ENCODE measurements at regions not wholly inside any gene's neighbourhood (a gene's known extent, or its start where the extent isn't known, plus 50 kb on each side); places are given as distances from the start of the nearest gene placed in this dataset.

- Histone ChIP-seq H3K36me3 (no peaks in the 10 kb centered on the region), H3K27ac (no peak overlapping the region), H3K9me3 (peaks cover 0 to 8% (median 0%) of the 10 kb centered on the region in 3 donors), H3K4me3 (no peak overlapping the region), H3K4me1 (no peaks in the 10 kb centered on the region), H3K27me3 (no peaks in the 10 kb centered on the region)
- no peak for ATAC-seq
- no peak for TF ChIP-seq CTCF (IDR thresholded peaks at IDR 0.05)
- TF ChIP-seq POLR2A (IDR thresholded peaks at IDR 0.05): no peak
- no peak for TF ChIP-seq POLR2AphosphoS5 (IDR thresholded peaks at IDR 0.05)
- TF ChIP-seq EP300 (IDR thresholded peaks at IDR 0.05): no peak
- WGBS, 2 donors (ENCODE audit: low coverage in 1 of 2): 45 to 52% methylated on average over 3 of the region's 3 CpGs
Measured at GRCh38 chr3:31439890-31440750, 92.6 kb upstream of the STT3B start.

DNA sequence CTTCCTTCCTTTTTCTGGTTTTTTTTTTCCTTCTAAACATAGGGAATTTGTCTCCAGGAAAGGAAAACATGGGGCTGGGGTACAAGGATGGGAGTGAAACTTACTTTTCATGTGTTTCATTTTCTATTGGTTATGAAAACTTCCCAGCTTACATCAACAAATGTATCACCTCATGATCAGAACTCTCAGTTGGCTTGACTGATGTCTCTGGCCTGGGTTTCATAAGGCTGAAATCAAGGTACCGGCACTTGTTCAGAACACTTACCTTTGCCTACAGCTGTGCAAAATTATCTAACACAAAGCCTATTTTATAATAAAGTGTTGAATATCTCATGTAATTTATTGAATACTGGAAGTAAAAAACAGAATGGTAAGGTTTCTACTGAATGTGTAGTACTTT, 91.8 kb upstream of the STT3B start:
- Histone ChIP-seq H3K27me3 (no peaks in the 10 kb centered on the region), H3K27ac (no peak overlapping the region), H3K4me1 (no peaks in the 10 kb centered on the region), H3K9me3 (peaks cover 0 to 8% (median 0%) of the 10 kb centered on the region in 3 donors), H3K36me3 (no peaks in the 10 kb centered on the region), H3K4me3 (no peak overlapping the region)
- no peak for ATAC-seq
- no CpG with 5 or more reads among the region's 1 CpG for WGBS, 2 donors (ENCODE audit: low coverage in 1 of 2)
- no peak for TF ChIP-seq CTCF (IDR thresholded peaks at IDR 0.05)
- TF ChIP-seq POLR2A (IDR thresholded peaks at IDR 0.05): no peak
- TF ChIP-seq EP300 (IDR thresholded peaks at IDR 0.05): no peak
- TF ChIP-seq POLR2AphosphoS5 (IDR thresholded peaks at IDR 0.05): no peak

DNA sequence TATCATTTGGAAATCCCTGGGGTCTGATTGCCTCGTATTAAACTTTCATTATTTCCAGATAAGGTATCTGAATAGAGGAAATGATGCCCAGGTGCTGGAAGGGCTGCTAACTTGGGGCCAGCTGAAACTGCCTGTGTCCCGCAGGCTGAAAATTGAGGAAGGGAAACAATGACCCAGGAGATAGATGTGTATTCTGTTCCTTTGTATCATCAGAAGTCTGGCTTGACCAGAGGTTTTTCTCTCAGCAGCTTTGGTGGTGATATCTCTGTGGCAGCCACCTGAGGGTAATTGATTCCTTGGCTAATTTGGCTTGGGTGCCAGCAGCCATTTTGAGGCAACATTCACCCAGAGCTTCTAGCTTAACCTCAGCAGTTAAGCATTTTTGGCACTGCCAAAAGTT, 90.0 kb upstream of the STT3B start:
- H3K27ac ChIP-seq: no peak overlapping the region
- H3K27me3 ChIP-seq: no peaks in the 10 kb centered on the region
- 63 to 83% methylated on average over 2 of the region's 2 CpGs for WGBS, 2 donors (ENCODE audit: low coverage in 1 of 2)
- H3K4me3 ChIP-seq: no peak overlapping the region
- no peaks in the 10 kb centered on the region for H3K9me3 ChIP-seq
- ATAC-seq: no peak
- TF ChIP-seq EP300 (IDR thresholded peaks at IDR 0.05) (no peak), POLR2AphosphoS5 (IDR thresholded peaks at IDR 0.05) (no peak), CTCF (IDR thresholded peaks at IDR 0.05) (no peak), POLR2A (IDR thresholded peaks at IDR 0.05) (no peak)
- no peaks in the 10 kb centered on the region for H3K36me3 ChIP-seq
- no peaks in the 10 kb centered on the region for H3K4me1 ChIP-seq

DNA sequence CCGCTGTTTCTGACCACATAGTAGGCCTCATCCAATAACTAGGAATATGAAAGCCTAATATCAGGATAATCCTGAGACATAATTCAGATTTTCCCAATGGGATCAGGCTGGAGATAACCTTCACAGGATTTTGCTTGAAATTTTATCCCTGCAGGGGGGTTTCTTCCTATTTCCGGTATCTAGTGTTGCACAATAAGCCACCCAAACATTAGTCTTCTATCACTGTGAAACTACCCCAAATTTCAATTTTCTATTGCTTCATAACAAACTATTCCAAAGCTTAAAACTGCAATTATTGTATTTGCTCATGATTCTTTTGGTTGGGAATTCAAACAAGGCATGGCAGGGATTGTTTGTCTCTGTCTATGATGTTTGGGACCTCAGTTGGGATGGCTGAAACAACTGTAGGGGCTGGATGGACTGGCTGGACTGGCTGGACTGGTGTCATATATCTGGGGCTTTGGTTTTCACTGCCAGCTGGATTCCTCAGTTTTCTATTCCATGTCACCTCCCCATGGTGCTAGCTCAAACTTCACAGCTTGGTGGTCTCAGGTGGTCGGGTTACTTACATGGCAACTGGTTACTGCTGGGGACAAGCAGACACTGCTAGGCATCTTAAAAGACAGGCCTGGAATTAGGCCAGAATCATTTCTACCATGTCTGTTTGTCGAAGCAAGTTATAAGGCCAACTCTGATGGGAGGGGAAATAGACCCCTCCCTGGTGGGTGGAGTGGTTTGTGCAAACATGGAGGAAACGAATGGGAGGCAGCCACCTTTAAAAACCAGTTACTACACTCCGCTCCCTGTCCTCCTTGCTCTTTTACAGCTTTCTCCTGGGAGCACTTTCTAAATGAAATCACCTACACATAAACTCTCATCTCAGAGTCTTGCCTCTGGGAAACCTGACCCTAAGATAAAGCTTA, 88.2 kb upstream of the STT3B start:
- no peak overlapping the region for H3K27ac ChIP-seq

More for the DNA sequence above, 88.2 kb upstream of the STT3B start:
- Histone ChIP-seq H3K27me3 (no peaks in the 10 kb centered on the region), H3K9me3 (peaks cover 0 to 1% (median 0%) of the 10 kb centered on the region in 3 donors), H3K4me3 (no peak overlapping the region), H3K36me3 (no peaks in the 10 kb centered on the region), H3K4me1 (no peaks in the 10 kb centered on the region)
- 86 to 90% methylated on average over 4 of the region's 6 CpGs for whole genome bisulfite sequencing, 2 donors (ENCODE audit: low coverage in 1 of 2)
- TF ChIP-seq EP300 (IDR thresholded peaks at IDR 0.05) (no peak), CTCF (IDR thresholded peaks at IDR 0.05) (no peak), POLR2AphosphoS5 (IDR thresholded peaks at IDR 0.05) (no peak), POLR2A (IDR thresholded peaks at IDR 0.05) (no peak)
- ATAC-seq: no peak
